DMS53 (cell line): ENCODE measurements at regions not wholly inside any gene's neighbourhood (a gene's known extent, or its start where the extent isn't known, plus 50 kb on each side); places are given as distances from the start of the nearest gene placed in this dataset.

ENCODE experiments used
- DNase-seq: peaks from one replicate; lab custom pipeline; 2025; lab: John Stamatoyannopoulos, UW

- DNase-seq: peak; percentile 26
These were observed 202.9 kb downstream of the GADD45G start for GRCh38 chr9:89807682-89808075.

- peak; percentile 26 for DNase-seq
These were observed 203.4 kb downstream of the GADD45G start for GRCh38 chr9:89808076-89808755.

- no peak for DNase-seq
These were observed 204.0 kb downstream of the GADD45G start for GRCh38 chr9:89808756-89809181.

DNA sequence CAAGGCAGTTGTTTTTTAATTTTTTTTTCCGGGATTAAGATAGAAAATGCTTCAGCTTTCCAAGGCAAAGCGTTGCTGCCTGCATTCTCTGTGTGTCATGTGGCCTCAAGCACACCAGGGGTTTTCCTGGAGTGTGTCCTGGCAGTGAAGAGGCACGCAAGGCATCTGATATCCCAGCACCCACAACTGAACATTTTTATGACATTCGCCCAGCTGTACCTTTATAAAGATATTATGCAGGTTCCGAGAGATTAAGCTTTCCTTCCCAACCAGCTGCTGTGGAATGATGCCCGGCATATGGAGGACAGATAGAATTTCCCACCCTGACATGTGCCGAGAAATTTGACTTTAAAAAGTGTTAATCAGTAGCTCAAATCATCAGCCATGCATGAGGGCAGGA lies 205.6 kb downstream of the GADD45G start:
- peak; percentile 83 for DNase-seq

DNA sequence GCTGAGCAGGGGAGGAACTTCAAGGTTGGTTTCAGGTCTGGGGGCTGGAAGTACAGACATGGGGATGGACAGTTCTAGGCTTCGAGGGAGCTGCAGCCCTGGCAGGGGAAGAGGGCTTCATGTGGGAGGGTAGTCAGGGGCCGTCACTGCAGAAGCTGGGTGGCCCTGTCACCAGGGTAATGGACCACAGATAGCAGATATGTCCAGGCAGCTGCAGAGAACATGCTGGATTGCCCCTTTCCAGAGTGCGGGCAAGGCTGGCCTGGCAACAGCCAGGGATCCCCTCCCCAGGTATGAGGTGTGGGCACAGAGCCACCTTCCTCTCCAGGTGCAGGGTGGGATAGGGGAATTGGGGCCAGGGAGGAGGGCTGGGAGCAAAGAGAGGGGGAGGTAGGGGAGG lies 206.5 kb downstream of the GADD45G start:
- no peak for DNase-seq

DNA sequence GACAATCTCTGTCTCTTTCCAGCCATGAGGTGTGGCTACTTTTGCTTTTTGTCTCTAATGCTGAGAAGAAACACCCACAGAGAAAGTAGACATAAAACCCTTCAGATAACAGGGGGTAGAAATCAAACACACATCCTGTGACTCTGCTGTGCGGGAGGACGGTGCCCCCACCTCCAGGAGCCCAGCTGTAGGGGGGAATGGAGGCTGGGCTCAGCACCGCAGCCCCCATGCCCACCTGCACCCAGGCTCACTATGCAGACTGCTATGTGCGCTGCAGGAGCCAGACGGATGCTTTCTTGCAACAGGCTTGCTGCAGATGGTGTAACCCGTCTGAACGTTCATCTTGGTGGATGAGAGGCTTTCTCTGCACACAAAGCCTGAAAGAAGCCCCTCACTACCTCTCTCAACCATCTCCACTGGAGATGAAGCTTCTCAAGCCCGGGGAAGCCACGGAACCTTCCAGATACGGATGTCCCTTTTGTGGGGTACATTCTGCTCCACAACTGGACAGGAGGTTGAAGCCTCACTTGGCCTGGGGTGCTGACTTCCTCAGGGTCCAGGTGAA lies 207.2 kb downstream of the GADD45G start:
- DNase-seq: no peak

DNA sequence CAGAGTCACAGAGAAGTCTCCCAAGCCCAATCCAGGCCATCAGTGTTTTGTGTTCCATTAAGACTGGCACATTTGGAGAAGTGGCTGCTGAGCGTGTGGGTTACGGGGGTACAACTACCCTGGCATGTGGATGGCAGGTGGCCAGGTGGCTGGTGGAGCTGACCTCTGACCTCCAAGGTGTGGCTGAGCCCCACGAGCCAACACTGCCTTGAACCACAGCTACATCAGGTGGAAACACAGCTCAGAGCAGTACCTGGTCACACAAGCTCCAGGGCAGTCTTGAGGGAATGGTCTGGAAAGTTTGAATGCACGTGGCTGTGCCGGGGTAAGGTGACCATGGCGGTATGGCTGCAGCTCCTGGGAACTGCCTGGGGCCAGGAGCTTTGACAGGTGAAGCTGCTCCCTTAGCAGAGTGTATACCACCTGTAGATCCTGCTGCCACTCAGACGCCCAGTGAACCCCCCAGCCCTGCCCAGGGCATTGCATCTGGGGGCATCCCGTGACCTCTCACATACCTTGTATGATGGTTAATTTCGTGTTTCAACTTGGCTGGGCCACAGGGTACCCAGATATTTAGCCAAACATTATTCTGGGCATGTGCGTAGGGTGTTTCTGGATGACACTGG lies 207.9 kb downstream of the GADD45G start:
- DNase-seq: no peak

- DNase-seq: no peak
These were observed 208.7 kb downstream of the GADD45G start for GRCh38 chr9:89813482-89813881.

- DNase-seq: peak; percentile 89
These were observed 209.7 kb downstream of the GADD45G start for GRCh38 chr9:89814340-89815040.

DNA sequence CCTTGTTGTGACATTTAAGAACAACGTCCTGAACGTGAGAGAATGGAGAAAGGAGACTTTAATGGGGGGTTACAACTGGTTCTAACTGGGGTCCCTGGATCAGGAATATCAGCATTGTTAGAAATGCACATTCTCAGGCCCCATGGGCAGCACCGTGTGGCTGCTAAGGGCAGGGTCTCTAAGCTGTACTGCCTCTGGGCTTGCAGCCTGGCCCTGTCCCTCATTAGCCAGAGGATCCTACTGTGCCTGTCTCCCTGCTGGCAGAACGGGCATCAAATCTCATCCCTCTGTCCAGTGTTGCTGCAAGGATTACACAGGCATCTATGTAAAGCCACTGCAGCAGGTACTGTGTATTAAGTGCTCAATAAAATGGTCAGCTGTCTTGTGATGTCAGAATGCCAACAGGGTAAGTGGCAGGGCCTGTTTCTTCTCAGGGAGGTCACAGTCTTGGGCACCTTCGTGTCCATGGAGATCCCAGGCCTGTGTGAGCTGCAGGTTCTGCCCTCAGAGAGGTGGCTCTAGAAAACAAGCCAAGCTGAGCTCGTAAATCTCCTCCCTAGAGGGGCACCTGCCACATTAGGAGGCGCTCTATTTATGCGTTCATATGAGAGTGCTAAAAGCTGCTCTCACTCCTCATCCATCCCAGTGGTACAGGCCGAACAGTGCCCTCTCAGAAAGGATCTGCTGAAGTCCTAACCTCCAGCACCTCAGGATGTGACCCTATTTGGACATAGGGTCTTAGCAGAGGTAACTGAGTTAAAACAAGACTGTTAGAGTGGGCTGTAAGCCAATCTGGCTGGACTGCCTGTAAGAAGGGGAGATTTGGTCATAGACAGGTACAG lies 210.5 kb downstream of the GADD45G start:
- peak; percentile 30 for DNase-seq

GRCh38 chr9:89815903-89816573 lies 211.2 kb downstream of the GADD45G start:
- no peak for DNase-seq

GRCh38 chr9:89817151-89817950 lies 212.5 kb downstream of the GADD45G start:
- DNase-seq: no peak

DNA sequence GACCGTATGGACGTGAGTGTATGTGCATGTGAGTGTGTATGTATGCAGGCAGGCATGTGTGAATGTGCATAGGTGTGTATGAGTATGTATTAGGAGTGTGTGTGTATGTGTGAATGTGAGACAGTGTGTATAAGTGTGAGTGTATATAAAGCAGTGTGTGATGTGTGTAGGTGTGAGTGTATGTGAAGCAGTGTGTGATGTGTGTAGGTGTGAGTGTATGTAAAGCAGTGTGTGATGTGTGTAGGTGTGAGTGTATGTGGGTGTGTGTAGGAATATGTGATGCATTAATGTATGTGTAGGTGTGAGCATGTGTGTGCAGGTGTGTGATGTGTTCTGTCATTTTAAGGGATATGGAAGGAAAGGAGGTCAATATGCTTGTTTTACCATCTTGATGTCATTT lies 215.5 kb downstream of the GADD45G start:
- no peak for DNase-seq

DNA sequence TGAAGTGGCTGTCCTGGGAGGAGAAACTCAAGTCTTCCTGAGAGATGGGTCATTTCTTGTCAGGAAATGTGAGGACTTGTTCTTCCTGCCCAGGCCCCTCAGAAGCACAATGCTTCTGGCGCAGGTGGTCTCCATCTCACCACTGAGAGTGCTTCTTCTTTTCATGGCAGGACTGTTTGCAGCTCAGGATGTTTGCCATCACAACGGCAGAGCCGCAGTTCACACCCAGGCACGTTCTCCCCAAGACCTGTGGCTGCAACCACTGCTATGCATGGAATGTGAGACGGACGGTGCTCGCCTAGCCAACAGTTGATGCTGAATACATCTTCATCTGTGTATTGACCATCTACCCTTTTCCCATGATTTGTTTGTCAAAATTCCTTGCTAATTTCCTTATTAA lies 216.3 kb downstream of the GADD45G start:
- no peak for DNase-seq

DNA sequence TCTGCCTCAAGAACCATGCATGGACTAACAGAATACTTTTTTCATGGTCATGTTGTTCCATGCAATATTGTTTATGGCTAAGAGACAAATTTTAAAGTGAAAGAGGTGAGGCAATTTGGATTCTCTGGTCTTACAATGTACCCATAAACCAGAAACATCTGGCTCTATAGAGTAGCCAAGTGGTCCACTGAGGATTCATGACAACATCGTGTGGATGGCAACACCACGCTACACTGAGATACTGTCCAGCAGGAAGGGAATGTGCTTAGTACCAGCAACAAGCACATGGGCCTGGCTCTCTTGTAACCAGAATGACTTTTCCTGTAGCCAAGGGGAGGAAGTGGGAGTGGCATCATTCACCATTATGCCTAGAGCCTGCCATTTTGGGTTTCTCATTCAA lies 218.2 kb downstream of the GADD45G start:
- DNase-seq: no peak

GRCh38 chr9:89825669-89826068 lies 220.9 kb downstream of the GADD45G start:
- DNase-seq: no peak

DNA sequence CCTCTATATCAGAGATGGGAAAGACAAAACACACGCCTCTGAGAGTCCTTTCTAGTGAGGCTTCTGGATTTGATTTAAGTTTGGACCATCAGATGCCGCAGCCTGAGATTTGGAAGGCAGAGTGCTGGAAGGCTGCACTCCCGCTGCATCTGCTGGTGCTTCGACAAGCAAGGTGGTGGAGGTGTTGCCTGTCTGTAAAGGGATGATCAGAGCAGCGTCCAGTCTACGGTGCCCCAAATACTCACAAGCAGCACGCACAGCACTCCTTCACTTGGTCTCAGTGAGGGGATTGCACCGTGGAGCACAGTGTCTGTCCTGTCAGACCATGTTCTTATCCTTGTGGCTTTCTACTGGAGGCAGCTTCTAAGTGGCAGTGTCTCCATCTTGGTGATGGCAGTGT lies 221.4 kb downstream of the GADD45G start:
- no peak for DNase-seq

DNA sequence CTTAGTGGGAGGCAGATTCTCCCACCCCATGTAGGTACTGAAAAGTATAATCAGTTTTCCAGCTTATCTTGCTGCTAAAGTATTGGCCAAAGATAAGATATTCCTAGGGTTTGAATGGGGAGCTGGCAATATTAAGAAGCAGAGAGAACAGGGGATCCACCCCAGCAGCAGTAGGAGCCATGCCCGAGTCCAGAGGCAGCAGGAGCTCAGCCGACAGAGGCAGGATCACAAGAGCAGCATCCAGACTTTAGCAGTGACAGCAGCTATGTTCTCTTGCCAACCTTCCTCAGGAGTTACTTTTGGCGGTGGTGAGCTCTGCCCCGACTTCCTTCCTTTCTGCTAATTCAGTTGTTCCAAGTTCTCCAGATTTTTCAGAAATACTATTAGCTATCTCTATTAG lies 224.5 kb downstream of the GADD45G start:
- no peak for DNase-seq

- no peak for DNase-seq
These were observed 230.9 kb downstream of the GADD45G start for GRCh38 chr9:89835666-89836065.

- DNase-seq: no peak
These were observed 232.5 kb downstream of the GADD45G start for GRCh38 chr9:89837162-89837933.
